NCI-H2029 treated with DMSO at 0.1 percent for 48 hours (cell line): ENCODE measurements at regions not wholly inside any gene's neighbourhood (a gene's known extent, or its start where the extent isn't known, plus 50 kb on each side); places are given as distances from the start of the nearest gene placed in this dataset.
"Not testable (repeated sequence)": the region's sequence is repeated elsewhere in the genome, so short reads cannot be mapped to it uniquely, and the experiment has no call there.

Experiments
- DNase-seq: peaks from one replicate; lab custom pipeline; 2025; lab: John Stamatoyannopoulos, UW

GRCh38 chr20:48047447-48047846, 262.2 kb upstream of the SULF2 start:
- DNase-seq = no peak

GRCh38 chr20:48042628-48043027, 257.3 kb upstream of the SULF2 start:
- no peak for DNase-seq

GRCh38 chr20:48041078-48041780, 255.9 kb upstream of the SULF2 start:
- DNase-seq = no peak

- peak; percentile 92 for DNase-seq
Measured at GRCh38 chr20:48040491-48040890, 255.2 kb upstream of the SULF2 start.

DNA sequence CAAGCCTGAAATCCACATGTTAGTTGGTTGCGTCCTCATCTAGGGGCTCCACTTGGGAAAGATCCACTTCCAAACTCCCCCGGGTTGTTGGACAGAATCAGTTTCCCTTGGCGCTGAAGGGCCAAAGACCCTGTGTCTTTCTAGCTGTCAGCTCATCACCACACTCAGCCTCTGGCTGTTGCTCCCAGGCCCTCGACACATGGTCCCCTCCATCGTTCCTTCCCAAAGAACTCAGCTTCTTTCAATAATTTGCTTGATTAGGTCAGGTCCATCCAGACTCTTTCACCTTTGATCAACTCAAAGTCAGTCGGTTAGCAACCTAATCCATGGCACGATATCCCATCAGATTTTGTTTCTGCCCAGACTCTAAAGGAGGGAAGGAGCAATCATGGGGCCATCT, 254.8 kb upstream of the SULF2 start:
- no peak for DNase-seq

GRCh38 chr20:48039514-48039913, 254.2 kb upstream of the SULF2 start:
- no peak for DNase-seq

GRCh38 chr20:48038713-48039112, 253.4 kb upstream of the SULF2 start:
- no peak for DNase-seq

- not testable (repeated sequence) for DNase-seq
Measured at GRCh38 chr20:48037798-48038197, 252.5 kb upstream of the SULF2 start.

DNA sequence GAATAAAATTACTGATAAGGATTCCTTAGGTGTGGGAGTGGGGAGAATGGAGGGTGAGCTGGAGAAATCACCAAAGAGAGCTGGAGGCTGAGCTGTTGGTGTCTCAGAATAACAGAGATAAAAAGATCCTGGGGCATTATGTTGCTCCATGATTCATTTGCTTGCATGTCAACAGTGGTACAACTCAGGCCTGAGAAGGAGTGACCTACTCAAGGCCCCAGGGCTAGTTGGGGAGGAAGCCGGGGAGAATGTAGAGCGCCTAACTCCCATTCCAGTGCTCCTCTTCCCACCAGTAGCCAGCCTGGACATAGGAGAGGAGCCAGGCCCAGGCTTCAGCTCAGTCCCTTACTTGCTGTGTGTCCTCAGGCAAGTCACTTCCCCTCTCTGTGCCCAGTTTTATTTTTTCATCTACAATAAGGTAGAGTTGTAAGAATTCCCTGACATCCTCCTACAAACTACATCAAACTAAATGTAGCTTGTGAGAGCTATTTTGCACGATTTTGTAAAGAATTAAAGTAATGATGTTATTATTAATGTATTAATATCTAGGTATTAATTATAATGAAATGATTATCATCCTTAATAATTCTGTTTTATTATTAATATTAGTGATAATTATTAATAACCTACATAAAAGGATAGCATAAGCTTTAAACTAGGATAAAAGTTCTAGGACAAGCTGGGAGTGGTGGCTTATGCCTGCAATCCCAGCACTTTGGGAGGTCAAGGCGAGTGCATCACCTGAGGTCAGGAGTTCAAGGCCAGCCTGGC, 250.9 kb upstream of the SULF2 start:
- no peak for DNase-seq

DNA sequence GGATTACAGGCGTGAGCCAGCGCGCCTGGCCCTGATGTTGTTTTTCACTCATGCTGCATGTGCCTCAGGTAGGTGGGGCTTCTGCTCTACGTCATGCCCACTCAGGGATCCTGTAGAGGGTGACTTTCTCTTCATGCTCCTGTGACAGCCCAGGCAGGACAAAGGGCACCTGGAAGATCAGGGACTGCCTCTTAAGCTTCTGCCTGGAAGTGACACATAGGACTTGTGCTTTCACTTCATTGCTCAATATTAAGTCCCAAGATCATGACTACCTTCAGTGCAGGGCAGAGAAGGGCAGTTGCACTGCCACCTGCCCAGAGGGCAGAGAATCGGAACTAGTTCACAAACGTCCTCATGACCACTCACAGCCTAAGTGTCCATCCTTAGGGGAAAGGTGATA, 249.5 kb upstream of the SULF2 start:
- no peak for DNase-seq

- DNase-seq = not testable (repeated sequence)
Measured at GRCh38 chr20:48033005-48033404, 247.7 kb upstream of the SULF2 start.

DNA sequence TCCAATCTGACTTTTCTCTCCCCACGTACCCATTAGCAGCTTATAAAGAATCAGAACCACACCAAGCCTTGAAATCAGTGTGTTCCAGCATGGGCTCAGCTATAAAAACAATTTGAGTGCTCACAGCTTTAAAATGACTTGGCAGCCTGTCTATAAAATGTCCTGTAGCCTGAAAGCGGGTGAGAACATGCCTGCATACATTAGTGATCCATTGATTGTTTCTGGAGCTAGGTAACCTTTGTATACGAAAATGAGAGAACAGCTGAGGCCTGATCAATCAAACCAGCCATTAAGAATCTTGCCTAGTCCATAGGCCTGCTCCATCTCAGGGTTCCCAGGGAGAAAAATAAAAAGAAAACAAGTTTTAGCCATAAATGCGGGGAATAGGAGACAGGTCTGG, 245.8 kb upstream of the SULF2 start:
- no peak for DNase-seq

DNA sequence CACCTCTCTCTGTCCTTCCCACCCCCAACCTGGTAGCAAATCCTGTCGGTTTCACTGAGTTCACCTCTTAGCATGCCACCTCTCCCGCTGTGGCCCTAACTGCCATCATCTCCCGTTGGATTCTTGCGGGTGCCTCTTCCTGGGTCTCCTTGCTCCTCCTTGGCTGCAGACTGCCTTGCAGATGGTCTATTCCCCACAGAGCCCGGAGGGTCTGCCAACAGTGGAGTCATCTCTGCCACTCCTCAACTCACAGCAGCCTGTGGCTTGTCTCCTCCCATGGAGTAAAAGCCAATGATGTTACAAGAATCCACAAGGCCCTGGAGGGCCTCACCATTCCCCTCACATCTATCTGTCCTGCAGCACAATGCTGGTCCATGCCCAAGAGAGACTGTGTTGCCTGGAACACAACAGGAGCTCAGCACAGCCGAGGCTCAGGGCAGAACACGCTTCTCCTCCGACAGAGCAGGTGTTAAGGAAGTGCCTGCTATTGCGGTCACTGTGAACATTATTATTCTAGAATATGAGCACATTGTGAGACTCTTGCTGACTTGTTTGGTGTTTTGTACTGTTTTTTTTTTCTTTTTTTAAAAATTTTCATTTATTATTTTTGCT, 241.8 kb upstream of the SULF2 start:
- DNase-seq = no peak

- no peak for DNase-seq
Measured at GRCh38 chr20:48025661-48026060, 240.4 kb upstream of the SULF2 start.

DNA sequence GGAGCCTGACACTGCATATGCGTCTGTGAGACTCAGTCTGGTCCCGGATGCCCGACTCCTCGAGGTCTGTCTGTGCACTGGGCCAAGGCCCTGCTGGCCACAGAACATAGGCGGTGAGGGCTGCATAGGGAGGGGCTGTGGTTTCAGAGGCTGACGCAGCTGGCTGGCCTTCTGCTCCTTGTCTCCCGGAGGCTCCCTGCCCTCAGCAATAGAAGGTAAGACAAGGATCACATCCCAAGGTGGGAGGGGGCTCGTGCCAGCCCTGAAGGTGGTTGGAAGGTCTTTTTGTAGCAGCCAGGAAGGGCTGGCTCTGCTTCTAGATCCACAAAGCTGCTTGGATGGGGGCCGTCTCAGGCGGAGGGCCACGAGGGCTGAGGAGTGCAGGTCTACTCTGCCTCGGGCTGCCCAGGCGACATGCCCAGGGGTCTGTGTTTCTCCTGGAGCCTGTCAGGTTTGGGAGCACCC, 239.8 kb upstream of the SULF2 start:
- no peak for DNase-seq

GRCh38 chr20:48024539-48024938, 239.3 kb upstream of the SULF2 start:
- DNase-seq = no peak

DNA sequence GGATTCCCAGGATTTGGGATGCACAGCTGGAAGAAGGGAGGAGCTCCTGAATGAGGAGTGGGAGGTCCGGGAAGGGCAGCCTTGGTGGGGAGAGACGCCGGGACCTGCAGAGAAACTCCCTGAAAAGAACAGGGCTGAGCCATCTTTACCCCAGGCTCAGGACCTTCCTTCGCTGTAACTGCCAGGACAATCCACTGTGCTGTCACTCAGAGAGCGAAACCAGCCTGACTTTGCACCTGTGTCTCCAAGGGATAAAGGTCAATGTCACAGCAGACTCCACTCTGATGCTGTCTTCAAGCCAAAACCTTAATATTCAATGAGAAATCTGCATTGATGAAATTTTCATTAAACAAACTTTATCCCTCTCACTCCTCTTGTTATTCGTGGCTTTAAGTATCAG, 235.4 kb upstream of the SULF2 start:
- not testable (repeated sequence) for DNase-seq

DNA sequence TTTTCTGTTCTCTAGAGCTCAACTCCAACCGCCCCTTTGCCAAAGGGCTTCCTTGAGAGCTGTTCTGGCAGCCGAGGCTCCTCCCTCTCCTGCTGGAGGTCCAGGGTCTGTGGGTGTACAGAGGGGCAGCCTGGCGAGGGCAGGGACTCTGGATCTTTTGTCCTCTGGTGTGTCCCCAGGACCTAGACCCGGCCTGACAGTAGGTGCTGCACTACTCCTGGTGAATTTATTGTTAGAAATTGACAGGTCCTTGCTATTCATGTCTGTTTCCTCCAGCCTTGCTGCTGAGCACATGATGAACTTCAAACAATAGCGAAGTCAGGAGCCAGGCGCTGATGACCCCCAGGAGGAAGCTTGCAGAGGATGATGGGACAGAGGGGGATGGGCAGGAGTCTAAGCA, 234.7 kb upstream of the SULF2 start:
- no peak for DNase-seq

DNA sequence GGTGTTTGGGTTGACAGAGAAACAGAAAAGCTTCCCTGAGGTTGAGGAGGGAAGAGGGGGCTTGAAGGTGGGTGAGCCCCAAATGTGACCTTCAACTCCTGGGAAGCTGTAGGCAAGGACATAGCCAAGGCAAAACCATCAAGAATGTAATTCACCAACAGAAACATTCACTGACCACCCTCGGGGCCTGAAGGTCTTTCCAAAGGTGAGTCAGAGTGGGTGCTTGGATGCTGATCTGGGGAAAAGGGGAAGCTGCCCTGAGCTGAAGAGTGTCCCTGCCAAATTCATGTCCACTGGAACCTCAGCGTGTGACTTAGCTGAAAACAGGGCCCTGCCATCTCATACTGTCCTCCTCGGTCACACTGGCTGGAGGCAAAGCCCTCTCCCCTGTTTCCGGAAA, 234.2 kb upstream of the SULF2 start:
- DNase-seq = no peak

GRCh38 chr20:48018851-48019250, 233.6 kb upstream of the SULF2 start:
- not testable (repeated sequence) for DNase-seq

DNA sequence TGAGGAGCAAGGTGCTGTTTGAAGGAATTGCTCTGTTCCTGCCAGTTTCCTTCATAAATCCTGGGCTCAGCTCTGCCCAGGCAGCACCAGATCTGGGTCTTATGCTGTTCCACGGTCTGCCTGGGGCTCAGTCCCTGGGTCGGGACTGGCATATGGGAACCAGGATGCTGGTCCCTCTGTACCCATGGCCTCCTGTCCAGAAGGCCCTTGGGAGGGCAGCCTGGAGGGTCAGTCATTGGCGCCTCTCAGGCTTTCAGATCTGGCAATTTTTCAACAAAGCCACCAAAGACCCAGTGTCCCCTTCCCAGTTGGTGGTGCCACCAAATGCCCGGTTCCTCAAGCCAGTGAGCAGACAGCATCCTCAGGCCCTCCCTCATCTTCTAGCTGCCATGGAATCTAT, 232.7 kb upstream of the SULF2 start:
- DNase-seq = no peak

GRCh38 chr20:48017509-48017908, 232.2 kb upstream of the SULF2 start:
- DNase-seq = no peak
